Karpas-422 (cell line): ENCODE measurements at regions not wholly inside any gene's neighbourhood (a gene's known extent, or its start where the extent isn't known, plus 50 kb on each side); places are given as distances from the start of the nearest gene placed in this dataset.
A peak's percentile ranks its signal among the peaks of the same experiment; 100 is the strongest.

Experiments used
- DNase-seq: peaks from one replicate; pipeline ENCODE4 v3.0.0-alpha.2; 2015
- H2AFZ ChIP-seq: fragments of 200-600 bp; sonication (generic); 2 replicates; pipeline ENCODE4 v1.6.1; 2014; ENCODE audit warnings: antibody characterized with exemption, low read length, mixed read lengths
- H3K27ac ChIP-seq: fragments of 200-600 bp; sonication (generic); 2 replicates; pipeline ENCODE4 v1.5.1; 2014; ENCODE audit warnings: mild to moderate bottlenecking, low read length, moderate library complexity
- H3K27me3 ChIP-seq: fragments of 200-600 bp; sonication (generic); 2 replicates; pipeline ENCODE4 v1.6.1; 2014; ENCODE audit warnings: low read length, mixed read lengths
- H3K36me3 ChIP-seq: fragments of 200-600 bp; sonication (generic); 2 replicates; pipeline ENCODE4 v1.6.1; 2014; ENCODE audit warnings: low read length, mixed read lengths; ENCODE audit not compliant: insufficient read depth
- H3K4me1 ChIP-seq: fragments of 200-600 bp; sonication (generic); 2 replicates; pipeline ENCODE4 v1.6.1; 2014; ENCODE audit warnings: mild to moderate bottlenecking, low read length, mixed read lengths
- H3K4me2 ChIP-seq: fragments of 200-600 bp; sonication (generic); 2 replicates; pipeline ENCODE4 v1.6.1; 2014; ENCODE audit warnings: low read length, low read depth, mild to moderate bottlenecking; ENCODE audit not compliant: poor library complexity, severe bottlenecking
- H3K4me3 ChIP-seq: fragments of 200-600 bp; sonication (generic); 2 replicates; pipeline ENCODE4 v1.5.1; 2014; ENCODE audit warnings: mild to moderate bottlenecking, antibody characterized with exemption, low read length, mixed read lengths
- H3K79me2 ChIP-seq: fragments of 200-600 bp; sonication (generic); 2 replicates; pipeline ENCODE4 v1.6.1; 2014; ENCODE audit warnings: mild to moderate bottlenecking, low read length, mixed read lengths
- H3K9ac ChIP-seq: fragments of 200-600 bp; sonication (generic); 2 replicates; pipeline ENCODE4 v1.6.0; 2014; ENCODE audit warnings: low read length
- H3K9me2 ChIP-seq: fragments of 200-600 bp; sonication (generic), shearing (Covaris generic); replicated peaks from 2 replicates; pipeline ENCODE4 v1.6.0; 2014; ENCODE audit warnings: mild to moderate bottlenecking, low read length, moderate library complexity; ENCODE audit not compliant: insufficient read depth
- H3K9me3 ChIP-seq: fragments of 300-700, 200-600 bp; sonication (generic); 2 replicates; pipeline ENCODE4 v1.6.1; 2014; ENCODE audit warnings: low read length, mixed read lengths
- H4K20me1 ChIP-seq: fragments of 200-600 bp; sonication (generic); 2 replicates; pipeline ENCODE4 v1.6.1; 2014; ENCODE audit warnings: mild to moderate bottlenecking, antibody characterized with exemption, low read length, low read depth; ENCODE audit not compliant: insufficient read depth

GRCh38 chr17:83185023-83186002 lies 105.9 kb downstream of the METRNL start:
- Histone ChIP-seq H2AFZ (no peak overlapping the region), H3K9me2 (no peaks in the 10 kb centered on the region), H3K9me3 (no peaks in the 10 kb centered on the region), H3K4me2 (no peak overlapping the region), H3K4me1 (peaks cover 19% of the 10 kb centered on the region), H3K79me2 (no peaks in the 10 kb centered on the region), H3K27ac (no peak overlapping the region), H3K4me3 (no peak overlapping the region), H4K20me1 (no peaks in the 10 kb centered on the region), H3K9ac (no peak overlapping the region), H3K36me3 (no peaks in the 10 kb centered on the region), H3K27me3 (no peaks in the 10 kb centered on the region)
- DNase-seq, result no peak

- Histone ChIP-seq H3K9me2 (no peaks in the 10 kb centered on the region), H3K27me3 (no peaks in the 10 kb centered on the region), H3K4me3 (no peak overlapping the region), H3K4me1 (peaks cover 15% of the 10 kb centered on the region), H4K20me1 (no peaks in the 10 kb centered on the region), H3K27ac (no peak overlapping the region), H3K36me3 (no peaks in the 10 kb centered on the region), H3K9me3 (no peaks in the 10 kb centered on the region), H3K79me2 (no peaks in the 10 kb centered on the region), H3K9ac (no peak overlapping the region), H3K4me2 (no peak overlapping the region), H2AFZ (no peak overlapping the region)
- peak; percentile 52 for DNase-seq
Observed at GRCh38 chr17:83186226-83186625, 106.8 kb downstream of the METRNL start.

DNA sequence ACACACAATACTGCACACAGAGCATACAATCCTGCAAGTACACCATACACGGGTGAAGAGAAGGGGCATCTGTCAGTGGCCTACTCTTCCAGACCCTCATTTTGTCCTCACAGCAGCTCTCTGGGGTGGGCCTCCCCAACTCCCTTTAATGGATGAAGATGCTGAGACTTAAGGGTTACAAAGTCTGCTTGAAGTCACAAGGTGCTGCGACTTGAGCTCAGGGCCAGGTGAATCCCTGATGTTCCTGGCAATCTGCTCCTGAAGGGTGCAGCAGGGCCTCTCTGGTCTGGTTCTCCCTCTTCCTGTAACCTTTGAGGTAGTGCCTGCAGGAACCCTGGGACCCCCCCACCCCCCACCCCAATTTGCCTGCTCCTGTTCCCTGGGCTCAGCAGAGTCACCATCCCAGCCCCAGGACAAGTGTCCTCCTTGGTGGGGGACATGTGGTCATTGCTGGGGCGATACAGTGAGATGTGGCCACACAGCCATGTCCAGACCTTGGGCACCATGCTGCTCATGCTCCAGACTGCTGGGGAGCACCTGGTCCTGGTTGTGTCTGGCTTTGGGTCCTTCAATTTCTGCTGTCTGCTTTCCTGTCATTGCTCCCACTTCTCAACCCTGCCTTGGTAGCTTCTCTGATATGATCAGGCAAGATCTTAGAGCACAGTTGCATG lies 107.5 kb downstream of the METRNL start:
- Histone ChIP-seq H4K20me1 (no peaks in the 10 kb centered on the region), H3K4me2 (no peak overlapping the region), H3K27me3 (no peaks in the 10 kb centered on the region), H3K36me3 (no peaks in the 10 kb centered on the region), H3K9me2 (no peaks in the 10 kb centered on the region), H3K79me2 (no peaks in the 10 kb centered on the region), H3K9me3 (no peaks in the 10 kb centered on the region), H3K4me1 (peaks cover 14% of the 10 kb centered on the region), H2AFZ (no peak overlapping the region), H3K9ac (no peak overlapping the region), H3K4me3 (no peak overlapping the region), H3K27ac (no peak overlapping the region)
- no peak for DNase-seq

- Histone ChIP-seq H3K9me3 (no peaks in the 10 kb centered on the region), H3K4me3 (no peak overlapping the region), H3K9me2 (no peaks in the 10 kb centered on the region), H2AFZ (no peak overlapping the region), H4K20me1 (no peaks in the 10 kb centered on the region), H3K4me2 (no peak overlapping the region), H3K27me3 (no peaks in the 10 kb centered on the region), H3K9ac (no peak overlapping the region), H3K79me2 (no peaks in the 10 kb centered on the region), H3K4me1 (peaks cover 14% of the 10 kb centered on the region), H3K27ac (no peak overlapping the region), H3K36me3 (no peaks in the 10 kb centered on the region)
- no peak for DNase-seq
Observed at GRCh38 chr17:83187782-83188311, 108.4 kb downstream of the METRNL start.

GRCh38 chr17:83189044-83190003 lies 109.9 kb downstream of the METRNL start:
- Histone ChIP-seq H3K4me3 (no peak overlapping the region), H3K9me2 (no peaks in the 10 kb centered on the region), H4K20me1 (no peaks in the 10 kb centered on the region), H3K9ac (no peak overlapping the region), H3K79me2 (no peaks in the 10 kb centered on the region), H3K36me3 (no peaks in the 10 kb centered on the region), H3K9me3 (no peaks in the 10 kb centered on the region), H2AFZ (no peak overlapping the region), H3K27me3 (no peaks in the 10 kb centered on the region), H3K4me1 (peaks cover 14% of the 10 kb centered on the region), H3K4me2 (no peak overlapping the region), H3K27ac (no peak overlapping the region)
- no peak for DNase-seq

GRCh38 chr17:83190004-83190385 lies 110.6 kb downstream of the METRNL start:
- H3K79me2 ChIP-seq, result no peaks in the 10 kb centered on the region
- peaks cover 14% of the 10 kb centered on the region for H3K4me1 ChIP-seq
- no peak overlapping the region for H3K27ac ChIP-seq
- no peak overlapping the region for H3K9ac ChIP-seq
- no peak overlapping the region for H3K4me2 ChIP-seq
- H3K9me2 ChIP-seq, result no peaks in the 10 kb centered on the region
- H3K9me3 ChIP-seq, result no peaks in the 10 kb centered on the region
- H3K36me3 ChIP-seq, result no peaks in the 10 kb centered on the region
- H4K20me1 ChIP-seq, result no peaks in the 10 kb centered on the region
- no peak overlapping the region for H2AFZ ChIP-seq
- no peaks in the 10 kb centered on the region for H3K27me3 ChIP-seq
- no peak overlapping the region for H3K4me3 ChIP-seq
- no peak for DNase-seq

- H3K79me2 ChIP-seq, result no peaks in the 10 kb centered on the region
- H3K9ac ChIP-seq, result no peak overlapping the region
- H3K27me3 ChIP-seq, result no peaks in the 10 kb centered on the region
- no peaks in the 10 kb centered on the region for H3K9me3 ChIP-seq
- no peak for DNase-seq
- no peaks in the 10 kb centered on the region for H3K9me2 ChIP-seq
- no peak overlapping the region for H3K4me2 ChIP-seq
- no peak overlapping the region for H2AFZ ChIP-seq
- no peak overlapping the region for H3K4me3 ChIP-seq
- no peaks in the 10 kb centered on the region for H4K20me1 ChIP-seq
- H3K27ac ChIP-seq, result no peak overlapping the region
- H3K4me1 ChIP-seq, result peaks cover 14% of the 10 kb centered on the region
- H3K36me3 ChIP-seq, result no peaks in the 10 kb centered on the region
Observed at GRCh38 chr17:83190601-83191387, 111.4 kb downstream of the METRNL start.
